ENCODE measurements at regions not wholly inside any gene's neighbourhood (a gene's known extent, or its start where the extent isn't known, plus 50 kb on each side); places are given as distances from the start of the nearest gene placed in this dataset.

GRCh38 chr4:3822230-3822947 lies 56.2 kb downstream of the ADRA2C start:
- peaks cover 8% of the 10 kb centered on the region for H3K4me1 Mint-ChIP-seq
- no peak for DNase-seq (ENCODE audit: low spot score in 2 of 2, unreplicated experiment in 2 of 2)
- TF ChIP-seq CTCF (IDR thresholded peaks at IDR 0.05; ENCODE audit: unreplicated experiment) = no peak
- no peaks in the 10 kb centered on the region for H3K9me3 Mint-ChIP-seq
- H3K27me3 Mint-ChIP-seq (ENCODE audit: low read depth) = peaks cover 26% of the 10 kb centered on the region
- H3K36me3 Mint-ChIP-seq = no peaks in the 10 kb centered on the region
- H3K4me3 Mint-ChIP-seq = no peak overlapping the region
- H3K27ac Mint-ChIP-seq = no peak overlapping the region

GRCh38 chr4:3823496-3824341 lies 57.5 kb downstream of the ADRA2C start:
- no peak overlapping the region for H3K27ac Mint-ChIP-seq
- peaks cover 26% of the 10 kb centered on the region for H3K27me3 Mint-ChIP-seq (ENCODE audit: low read depth)
- H3K4me1 Mint-ChIP-seq = peaks cover 8% of the 10 kb centered on the region
- DNase-seq (ENCODE audit: low spot score in 2 of 2, unreplicated experiment in 2 of 2) = no peak
- no peak for TF ChIP-seq CTCF (IDR thresholded peaks at IDR 0.05; ENCODE audit: unreplicated experiment)
- H3K4me3 Mint-ChIP-seq = no peak overlapping the region
- H3K36me3 Mint-ChIP-seq = no peaks in the 10 kb centered on the region
- H3K9me3 Mint-ChIP-seq = no peaks in the 10 kb centered on the region

GRCh38 chr4:3824521-3825270 lies 58.5 kb downstream of the ADRA2C start:
- H3K9me3 Mint-ChIP-seq = no peaks in the 10 kb centered on the region
- H3K27ac Mint-ChIP-seq = no peak overlapping the region
- no peak overlapping the region for H3K4me3 Mint-ChIP-seq
- peaks cover 8% of the 10 kb centered on the region for H3K4me1 Mint-ChIP-seq
- no peak for TF ChIP-seq CTCF (IDR thresholded peaks at IDR 0.05; ENCODE audit: unreplicated experiment)
- H3K36me3 Mint-ChIP-seq = no peaks in the 10 kb centered on the region
- DNase-seq (ENCODE audit: low spot score in 2 of 2, unreplicated experiment in 2 of 2) = no peak
- H3K27me3 Mint-ChIP-seq (ENCODE audit: low read depth) = peaks cover 26% of the 10 kb centered on the region

GRCh38 chr4:3825530-3825929 lies 59.3 kb downstream of the ADRA2C start:
- Mint-ChIP-seq H3K36me3 (no peaks in the 10 kb centered on the region), H3K4me1 (peaks cover 8% of the 10 kb centered on the region), H3K9me3 (no peaks in the 10 kb centered on the region), H3K4me3 (no peak overlapping the region), H3K27ac (no peak overlapping the region), H3K27me3 (ENCODE audit: low read depth) (peaks cover 22% of the 10 kb centered on the region)
- DNase-seq (ENCODE audit: low spot score in 2 of 2, unreplicated experiment in 2 of 2) = no peak
- TF ChIP-seq CTCF (IDR thresholded peaks at IDR 0.05; ENCODE audit: unreplicated experiment) = no peak

- TF ChIP-seq CTCF (IDR thresholded peaks at IDR 0.05; ENCODE audit: unreplicated experiment) = no peak
- Mint-ChIP-seq H3K4me3 (no peak overlapping the region), H3K9me3 (no peaks in the 10 kb centered on the region), H3K4me1 (peaks cover 8% of the 10 kb centered on the region), H3K27ac (no peak overlapping the region), H3K27me3 (ENCODE audit: low read depth) (peaks cover 22% of the 10 kb centered on the region), H3K36me3 (no peaks in the 10 kb centered on the region)
- DNase-seq (ENCODE audit: low spot score in 2 of 2, unreplicated experiment in 2 of 2) = no peak
Measured at GRCh38 chr4:3826247-3827172, 60.3 kb downstream of the ADRA2C start.

Data from mesothelial cell of epicardium (in vitro differentiated cells).